ENCODE measurements at regions not wholly inside any gene's neighbourhood (a gene's known extent, or its start where the extent isn't known, plus 50 kb on each side); places are given as distances from the start of the nearest gene placed in this dataset.

DNA sequence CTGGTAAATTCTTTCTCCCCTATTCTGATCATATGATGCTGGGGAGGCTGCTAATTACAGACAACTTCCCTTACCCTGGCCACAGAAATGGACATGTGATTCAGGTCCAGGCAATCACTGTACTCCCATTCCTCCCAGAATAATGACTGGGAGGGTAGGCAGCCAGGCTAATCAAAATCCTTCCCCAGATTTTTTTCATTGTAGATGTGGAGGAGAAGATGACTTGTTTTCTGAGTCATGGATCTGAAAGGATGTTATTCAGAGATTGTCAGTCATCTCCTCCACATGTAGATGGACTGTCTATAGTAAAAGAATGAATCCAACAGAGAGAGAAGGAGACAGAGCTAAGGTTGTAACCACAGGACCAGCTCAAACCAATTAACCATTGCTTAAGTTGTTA, 123.9 kb upstream of the PUM3 start:
- H2BK120ac ChIP-seq (replicated peaks; ENCODE audit: low read depth, low read length): no peak overlapping the region
- H2BK12ac ChIP-seq (ENCODE audit: low read depth, low read length): no peak overlapping the region
- H3K27me3 ChIP-seq (replicated peaks in 1 of 4; ENCODE audit: control insufficient read depth in 3 of 4, extremely low read depth in 1 of 4, insufficient read depth in 3 of 4, low read length in 3 of 4): no peaks in the 10 kb centered on the region
- H3K79me2 ChIP-seq (ENCODE audit: control insufficient read depth in 1 of 2, insufficient read depth in 2 of 2, low read length in 2 of 2): no peaks in the 10 kb centered on the region
- H3K27ac ChIP-seq (ENCODE audit: low read depth, low read length): no peak overlapping the region
- H3K4me1 ChIP-seq (replicated peaks in 1 of 4; ENCODE audit: control insufficient read depth in 3 of 4, insufficient read depth in 4 of 4, low read length in 3 of 4): no peaks in the 10 kb centered on the region
- no peak overlapping the region for H4K91ac ChIP-seq (replicated peaks; ENCODE audit: insufficient read length, low read length)
- no peak overlapping the region for H4K8ac ChIP-seq (ENCODE audit: extremely low read depth, insufficient read depth, low read length)
- no peak overlapping the region for H3K18ac ChIP-seq (ENCODE audit: extremely low read depth, low read length)
- no peak for DNase-seq (ENCODE audit: low read depth in 1 of 2, low spot score in 2 of 2)
- H3K79me1 ChIP-seq (ENCODE audit: low read depth, low read length): no peaks in the 10 kb centered on the region
- no peak overlapping the region for H2BK15ac ChIP-seq (ENCODE audit: low read length)
- FAIRE-seq: no peak
- H3K9ac ChIP-seq (replicated peaks in 1 of 4; ENCODE audit: extremely low read depth in 1 of 4, low read depth in 3 of 4, low read length in 3 of 4): no peak overlapping the region
- no peak overlapping the region for H3K14ac ChIP-seq (ENCODE audit: insufficient read length)
- H3K4me2 ChIP-seq (ENCODE audit: insufficient read depth in 1 of 2, low read depth in 2 of 2, low read length in 2 of 2): no peak overlapping the region
- H3K56ac ChIP-seq (replicated peaks; ENCODE audit: insufficient read length, low read depth, low read length): no peak overlapping the region
- H2AK5ac ChIP-seq (ENCODE audit: low read depth, low read length): no peak overlapping the region
- ChIA-PET POLR2A (ENCODE audit: partially characterized antibody) (no interaction called here), CTCF (ENCODE audit: partially characterized antibody) (interaction anchor here (1.2 to 2.3 kb wide), 2 partner anchors 96 to 108 kb away, joined by 3 to 6 read pairs; no protein-coding TSS in a partner anchor)
- no peak overlapping the region for H2BK5ac ChIP-seq (ENCODE audit: low read depth, low read length)
- H4K20me1 ChIP-seq (replicated peaks in 1 of 2; ENCODE audit: control insufficient read depth in 1 of 2, insufficient read depth in 2 of 2, low read length in 2 of 2): no peaks in the 10 kb centered on the region
- H3K4ac ChIP-seq (replicated peaks; ENCODE audit: insufficient read length, low read depth, low read length): no peak overlapping the region
- no peak overlapping the region for H2BK20ac ChIP-seq (ENCODE audit: low read length)
- H3K36me3 ChIP-seq (ENCODE audit: control insufficient read depth in 2 of 4, insufficient read depth in 4 of 4, low read length in 3 of 4): no peaks in the 10 kb centered on the region
- H3K9me3 ChIP-seq (ENCODE audit: insufficient read depth in 2 of 2, low read depth in 1 of 2, low read length in 1 of 2): peaks cover 0 to 10% of the 10 kb centered on the region in 2 experiments; a peak in 1 of 4 replicates
- TF ChIP-seq CHD2 (IDR thresholded peaks at IDR 0.05; ENCODE audit: low read length) (no peak), EP300 (IDR thresholded peaks at IDR 0.05; ENCODE audit: borderline replicate concordance in 1 of 2, low read depth in 2 of 2, low read length in 2 of 2) (no peak)
- TF ChIP-seq, protein P1, sequence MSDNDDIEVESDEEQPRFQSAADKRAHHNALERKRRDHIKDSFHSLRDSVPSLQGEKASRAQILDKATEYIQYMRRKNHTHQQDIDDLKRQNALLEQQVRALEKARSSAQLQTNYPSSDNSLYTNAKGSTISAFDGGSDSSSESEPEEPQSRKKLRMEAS (IDR thresholded peaks at IDR 0.05): no peak
- TF ChIP-seq, protein P2, sequence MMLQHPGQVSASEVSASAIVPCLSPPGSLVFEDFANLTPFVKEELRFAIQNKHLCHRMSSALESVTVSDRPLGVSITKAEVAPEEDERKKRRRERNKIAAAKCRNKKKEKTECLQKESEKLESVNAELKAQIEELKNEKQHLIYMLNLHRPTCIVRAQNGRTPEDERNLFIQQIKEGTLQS (IDR thresholded peaks at IDR 0.05; ENCODE audit: insufficient read depth, low read depth, low read length): no peak
- H3K23ac ChIP-seq (ENCODE audit: insufficient read length): no peak overlapping the region
- no peak overlapping the region for H3K4me3 ChIP-seq (ENCODE audit: extremely low read depth in 1 of 4, insufficient read depth in 2 of 4, low read depth in 3 of 4, low read length in 4 of 4)
- H4K5ac ChIP-seq (ENCODE audit: insufficient read length, low read depth, low read length): no peak overlapping the region
- 0 out of 2 replicates have a peak overlapping the region, but pooled peaks have one; percentile 13 for H2AFZ ChIP-seq (ENCODE audit: low read length)
- no peaks in the 10 kb centered on the region for H3K23me2 ChIP-seq (ENCODE audit: low read depth, low read length)
